ENCODE measurements at regions not wholly inside any gene's neighbourhood (a gene's known extent, or its start where the extent isn't known, plus 50 kb on each side); places are given as distances from the start of the nearest gene placed in this dataset.
"Not testable (repeated sequence)": the region's sequence is repeated elsewhere in the genome, so short reads cannot be mapped to it uniquely, and the experiment has no call there.

- Histone ChIP-seq H3K9me2 (replicated peaks; ENCODE audit: low read depth, low read length) (no peaks in the 10 kb centered on the region), H3K4me3 (ENCODE audit: low read length, poor library complexity, severe bottlenecking) (no peak overlapping the region), H3F3A (ENCODE audit: low read depth) (no peaks in the 10 kb centered on the region), H3K27me3 (ENCODE audit: insufficient read depth, low read length, poor library complexity, severe bottlenecking) (no peaks in the 10 kb centered on the region), H3K4me2 (ENCODE audit: low read depth, low read length, poor library complexity, severe bottlenecking) (peak overlapping the region; percentile 57), H3K36me3 (ENCODE audit: insufficient read depth, low read length) (no peaks in the 10 kb centered on the region), H4K20me1 (ENCODE audit: insufficient read depth, low read length, poor library complexity, severe bottlenecking) (no peaks in the 10 kb centered on the region), H3K9ac (ENCODE audit: low read depth, low read length, poor library complexity, severe bottlenecking) (no peak overlapping the region), H3K4me1 (ENCODE audit: insufficient read depth, low read length, poor library complexity, severe bottlenecking) (peaks cover 8% of the 10 kb centered on the region), H2AFZ (ENCODE audit: low read length) (no peak overlapping the region), H3K79me2 (ENCODE audit: insufficient read depth, low read length) (no peaks in the 10 kb centered on the region), H3K9me3 (ENCODE audit: insufficient read depth, low read depth, low read length) (no peaks in the 10 kb centered on the region)
- no peak for TF ChIP-seq EZH2phosphoT487 (IDR thresholded peaks at IDR 0.05; ENCODE audit: borderline replicate concordance)
- TF ChIP-seq CTCF (conservative IDR thresholded peaks at IDR 0.05; ENCODE audit: low read length), result no peak
These were observed 115.8 kb upstream of the VSTM2A start for GRCh38 chr7:54426406-54426805.

GRCh38 chr7:54429111-54429510, 113.1 kb upstream of the VSTM2A start:
- Histone ChIP-seq H3K4me3 (ENCODE audit: low read length, poor library complexity, severe bottlenecking) (no peak overlapping the region), H3K36me3 (ENCODE audit: insufficient read depth, low read length) (no peaks in the 10 kb centered on the region), H3K9ac (ENCODE audit: low read depth, low read length, poor library complexity, severe bottlenecking) (no peak overlapping the region), H4K20me1 (ENCODE audit: insufficient read depth, low read length, poor library complexity, severe bottlenecking) (no peaks in the 10 kb centered on the region), H3F3A (ENCODE audit: low read depth) (no peaks in the 10 kb centered on the region), H3K4me2 (ENCODE audit: low read depth, low read length, poor library complexity, severe bottlenecking) (no peak overlapping the region), H3K79me2 (ENCODE audit: insufficient read depth, low read length) (no peaks in the 10 kb centered on the region), H3K4me1 (ENCODE audit: insufficient read depth, low read length, poor library complexity, severe bottlenecking) (peaks cover 8% of the 10 kb centered on the region), H3K9me2 (replicated peaks; ENCODE audit: low read depth, low read length) (no peaks in the 10 kb centered on the region), H3K9me3 (ENCODE audit: insufficient read depth, low read depth, low read length) (no peaks in the 10 kb centered on the region), H3K27me3 (ENCODE audit: insufficient read depth, low read length, poor library complexity, severe bottlenecking) (no peaks in the 10 kb centered on the region), H2AFZ (ENCODE audit: low read length) (no peak overlapping the region)
- TF ChIP-seq EZH2phosphoT487 (IDR thresholded peaks at IDR 0.05; ENCODE audit: borderline replicate concordance) (no peak), CTCF (conservative IDR thresholded peaks at IDR 0.05; ENCODE audit: low read length) (no peak)

GRCh38 chr7:54439391-54439790, 102.8 kb upstream of the VSTM2A start:
- H3K36me3 ChIP-seq (ENCODE audit: insufficient read depth, low read length), result no peaks in the 10 kb centered on the region
- H3K9me2 ChIP-seq (replicated peaks; ENCODE audit: low read depth, low read length), result no peaks in the 10 kb centered on the region
- no peaks in the 10 kb centered on the region for H3K9me3 ChIP-seq (ENCODE audit: insufficient read depth, low read depth, low read length)
- no peaks in the 10 kb centered on the region for H3K79me2 ChIP-seq (ENCODE audit: insufficient read depth, low read length)
- H3K4me3 ChIP-seq (ENCODE audit: low read length, poor library complexity, severe bottlenecking), result no peak overlapping the region
- no peak overlapping the region for H2AFZ ChIP-seq (ENCODE audit: low read length)
- no peaks in the 10 kb centered on the region for H3K4me1 ChIP-seq (ENCODE audit: insufficient read depth, low read length, poor library complexity, severe bottlenecking)
- no peaks in the 10 kb centered on the region for H3K27me3 ChIP-seq (ENCODE audit: insufficient read depth, low read length, poor library complexity, severe bottlenecking)
- no peak overlapping the region for H3K9ac ChIP-seq (ENCODE audit: low read depth, low read length, poor library complexity, severe bottlenecking)
- no peak overlapping the region for H3K4me2 ChIP-seq (ENCODE audit: low read depth, low read length, poor library complexity, severe bottlenecking)
- no peaks in the 10 kb centered on the region for H3F3A ChIP-seq (ENCODE audit: low read depth)
- no peaks in the 10 kb centered on the region for H4K20me1 ChIP-seq (ENCODE audit: insufficient read depth, low read length, poor library complexity, severe bottlenecking)
- TF ChIP-seq CTCF (conservative IDR thresholded peaks at IDR 0.05; ENCODE audit: low read length), result no peak
- no peak for TF ChIP-seq EZH2phosphoT487 (IDR thresholded peaks at IDR 0.05; ENCODE audit: borderline replicate concordance)

- not testable (repeated sequence) for H3K4me2 ChIP-seq (ENCODE audit: low read depth, low read length, poor library complexity, severe bottlenecking)
These were observed 98.0 kb upstream of the VSTM2A start for GRCh38 chr7:54444046-54444686.

GRCh38 chr7:54453168-54453567, 89.0 kb upstream of the VSTM2A start:
- H3K4me1 ChIP-seq (ENCODE audit: insufficient read depth, low read length, poor library complexity, severe bottlenecking); H3K79me2 ChIP-seq (ENCODE audit: insufficient read depth, low read length); H3F3A ChIP-seq (ENCODE audit: low read depth); H3K9me2 ChIP-seq (replicated peaks; ENCODE audit: low read depth, low read length); H3K36me3 ChIP-seq (ENCODE audit: insufficient read depth, low read length); H3K9me3 ChIP-seq (ENCODE audit: insufficient read depth, low read depth, low read length); H3K4me3 ChIP-seq (ENCODE audit: low read length, poor library complexity, severe bottlenecking); H3K9ac ChIP-seq (ENCODE audit: low read depth, low read length, poor library complexity, severe bottlenecking); H4K20me1 ChIP-seq (ENCODE audit: insufficient read depth, low read length, poor library complexity, severe bottlenecking); H3K27me3 ChIP-seq (ENCODE audit: insufficient read depth, low read length, poor library complexity, severe bottlenecking); H3K4me2 ChIP-seq (ENCODE audit: low read depth, low read length, poor library complexity, severe bottlenecking); H2AFZ ChIP-seq (ENCODE audit: low read length): not testable (repeated sequence)

More at GRCh38 chr7:54444046-54444686, 98.0 kb upstream of the VSTM2A start:
- H3K4me3 ChIP-seq (ENCODE audit: low read length, poor library complexity, severe bottlenecking); H4K20me1 ChIP-seq (ENCODE audit: insufficient read depth, low read length, poor library complexity, severe bottlenecking); H3K79me2 ChIP-seq (ENCODE audit: insufficient read depth, low read length); H3K9ac ChIP-seq (ENCODE audit: low read depth, low read length, poor library complexity, severe bottlenecking); H2AFZ ChIP-seq (ENCODE audit: low read length); H3F3A ChIP-seq (ENCODE audit: low read depth); H3K4me1 ChIP-seq (ENCODE audit: insufficient read depth, low read length, poor library complexity, severe bottlenecking); H3K36me3 ChIP-seq (ENCODE audit: insufficient read depth, low read length); H3K27me3 ChIP-seq (ENCODE audit: insufficient read depth, low read length, poor library complexity, severe bottlenecking); H3K9me2 ChIP-seq (replicated peaks; ENCODE audit: low read depth, low read length); H3K9me3 ChIP-seq (ENCODE audit: insufficient read depth, low read depth, low read length): not testable (repeated sequence)

All from Loucy (cell line).